Left lung (tissue), 4 donors: ENCODE measurements at regions not wholly inside any gene's neighbourhood (a gene's known extent, or its start where the extent isn't known, plus 50 kb on each side); places are given as distances from the start of the nearest gene placed in this dataset.

Source experiments
- ATAC-seq: fragments of 200-7000 bp; cut with Tn5 transposase; one replicate; pipeline ENCODE4 v1.9.1; 2020; ENCODE audit warnings: moderate library complexity
- DNase-seq, 4 donors: peaks; one replicate each; pipeline ENCODE4 v3.0.0-alpha.2; 2013 to 2020
- H3K27ac ChIP-seq, 2 donors: fragments of 200-600 bp; sonication (generic) in 1 of 2; one replicate each; pipeline versions ENCODE4 v1.5.0 to v1.8.0; 2020 to 2021
- H3K27me3 ChIP-seq, 2 donors: fragments of 200-600 bp; sonication (generic) in 1 of 2; one replicate each; pipeline versions ENCODE4 v1.5.0 to v1.8.0; 2020 to 2021
- H3K36me3 ChIP-seq, 2 donors: fragments of 200-600 bp; sonication (generic) in 1 of 2; one replicate each; pipeline versions ENCODE4 v1.5.0 to v1.8.0; 2020 to 2021
- H3K4me1 ChIP-seq, 2 donors: fragments of 200-600 bp; one replicate each; pipeline ENCODE4 v1.8.0; 2021
- H3K4me3 ChIP-seq, 2 donors: fragments of 200-600 bp; sonication (generic) in 1 of 2; one replicate each; pipeline versions ENCODE4 v1.5.0 to v1.8.0; 2020 to 2021; ENCODE audit warnings: mild to moderate bottlenecking in 1 of 2
- H3K9me3 ChIP-seq, 2 donors: fragments of 200-600 bp; sonication (generic) in 1 of 2; one replicate each; pipeline versions ENCODE4 v1.5.0 to v1.8.0; 2020 to 2021
- CTCF ChIP-seq, 2 donors: fragments of 200-600 bp; sonication (generic) in 1 of 2; IDR thresholded peaks; one replicate each; pipeline versions ENCODE4 v1.5.0 to v1.8.0; 2021; ENCODE audit warnings: antibody characterized with exemption in 2 of 2
- intact Hi-C, 2 donors: fragments of 100-400 bp; cut with DNase I; formaldehyde crosslinking; loops; one replicate each; pipeline versions ENCODE4 v1.11.2 to v1.14.2; 2022
- donor health status: DM: no; HTN: yes; CAD: no.
- donor health status: DM: no; HTN: no; CAD: no.

DNA sequence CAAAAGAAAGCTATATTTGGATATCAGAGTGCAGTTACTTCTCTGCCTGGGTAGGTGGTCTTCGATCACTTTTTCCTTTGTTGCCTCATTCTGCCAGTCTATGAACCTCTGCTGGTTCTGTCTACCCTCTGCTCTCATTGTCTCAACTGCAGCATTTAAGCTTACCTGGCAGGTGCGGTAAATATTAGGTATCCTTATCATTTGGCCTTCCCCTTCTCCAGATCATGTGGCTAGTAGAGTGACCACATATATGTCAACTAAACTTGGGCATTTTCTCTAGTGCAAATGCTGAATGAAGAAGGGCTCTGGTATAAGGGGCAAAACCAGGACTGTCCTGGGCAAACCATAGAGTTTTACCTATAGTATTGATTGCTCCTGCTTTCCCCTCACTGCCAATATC is 180.8 kb downstream of the MDFIC start:
- intact Hi-C loops, result no loop called here
- Histone ChIP-seq H3K9me3 (no peaks in the 10 kb centered on the region), H3K27me3 (no peaks in the 10 kb centered on the region), H3K36me3 (no peaks in the 10 kb centered on the region), H3K4me3 (no peak overlapping the region), H3K4me1 (no peaks in the 10 kb centered on the region), H3K27ac (no peak overlapping the region)
- TF ChIP-seq CTCF (IDR thresholded peaks at IDR 0.05), result no peak
- ATAC-seq (no peak), DNase-seq (no peak)

DNA sequence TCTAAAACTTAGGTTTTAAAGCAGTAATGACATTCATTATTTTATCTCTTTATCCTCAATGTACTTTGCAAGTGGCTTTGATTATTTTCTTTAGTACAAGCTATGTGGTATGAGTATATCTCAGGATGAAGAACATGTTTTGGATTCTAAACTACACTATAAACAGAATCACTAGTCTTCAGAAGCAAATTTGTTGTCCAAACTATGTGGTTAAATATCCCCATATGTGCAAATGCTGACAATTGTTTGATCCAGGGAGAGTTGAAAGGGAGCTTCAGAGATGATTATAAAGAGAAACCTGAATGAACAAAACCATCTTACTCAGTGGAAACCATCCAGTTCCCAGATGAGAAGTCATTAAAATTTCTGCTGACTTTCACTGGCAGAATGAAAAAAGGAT is 179.3 kb downstream of the MDFIC start:
- H3K36me3 ChIP-seq, result no peaks in the 10 kb centered on the region
- no peak overlapping the region for H3K27ac ChIP-seq
- no peak for TF ChIP-seq CTCF (IDR thresholded peaks at IDR 0.05)
- no peaks in the 10 kb centered on the region for H3K9me3 ChIP-seq
- ATAC-seq (no peak), DNase-seq (no peak)
- H3K4me1 ChIP-seq, result no peaks in the 10 kb centered on the region
- H3K27me3 ChIP-seq, result no peaks in the 10 kb centered on the region
- intact Hi-C loops, result no loop called here
- no peak overlapping the region for H3K4me3 ChIP-seq

DNA sequence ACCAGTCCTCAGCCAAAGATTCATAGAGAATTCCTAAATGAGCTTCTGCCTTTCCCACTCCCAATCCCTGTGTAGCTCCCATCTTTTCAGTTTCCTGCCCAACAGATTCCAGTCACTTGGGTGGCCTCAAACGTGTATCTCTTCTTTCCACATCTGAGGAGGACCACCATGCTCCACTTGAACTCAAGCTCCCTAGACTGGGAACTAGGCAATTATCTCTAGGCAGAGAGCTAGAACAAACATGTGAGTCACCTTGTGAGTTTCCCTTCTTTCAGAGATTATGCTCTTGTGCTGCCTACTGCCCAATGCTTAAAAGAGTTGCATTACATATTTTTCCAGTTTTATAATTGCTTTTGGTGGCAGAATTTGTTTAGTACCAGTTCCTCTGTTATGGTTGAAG is 178.0 kb downstream of the MDFIC start:
- no peak for TF ChIP-seq CTCF (IDR thresholded peaks at IDR 0.05)
- Histone ChIP-seq H3K27ac (no peak overlapping the region), H3K4me3 (no peak overlapping the region), H3K27me3 (no peaks in the 10 kb centered on the region), H3K36me3 (no peaks in the 10 kb centered on the region), H3K9me3 (no peaks in the 10 kb centered on the region), H3K4me1 (no peaks in the 10 kb centered on the region)
- DNase-seq (no peak), ATAC-seq (peak; percentile 88)
- intact Hi-C loops, result no loop called here

DNA sequence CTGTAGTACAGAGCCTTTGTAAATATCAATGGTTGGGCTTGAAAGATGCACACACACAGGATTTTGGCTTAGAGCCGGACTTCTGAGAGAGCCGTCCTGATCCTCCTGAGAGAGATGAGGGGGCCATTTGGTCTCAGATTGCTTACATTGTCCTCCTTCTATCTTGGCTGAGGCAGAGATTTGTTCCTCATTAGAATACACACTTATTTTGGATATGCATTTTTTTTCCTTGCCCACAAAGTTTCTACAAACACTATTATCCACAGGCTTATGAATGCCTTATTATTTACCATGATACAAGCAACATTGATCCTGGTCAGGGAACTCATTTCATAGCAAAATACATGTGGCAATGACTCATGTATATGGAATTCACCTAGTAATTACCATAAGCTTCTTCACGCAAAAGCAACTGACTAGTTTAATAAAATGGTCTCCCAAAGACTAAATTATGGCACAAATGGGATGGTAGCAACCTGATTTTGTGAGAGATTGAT is 175.3 kb downstream of the MDFIC start:
- no peaks in the 10 kb centered on the region for H3K4me1 ChIP-seq
- no peaks in the 10 kb centered on the region for H3K27me3 ChIP-seq
- intact Hi-C loops, result no loop called here
- no peak for DNase-seq
- no peak overlapping the region for H3K27ac ChIP-seq
- H3K4me3 ChIP-seq, result no peak overlapping the region
- TF ChIP-seq CTCF (IDR thresholded peaks at IDR 0.05), result no peak
- H3K9me3 ChIP-seq, result no peaks in the 10 kb centered on the region
- ATAC-seq, result no peak
- no peaks in the 10 kb centered on the region for H3K36me3 ChIP-seq

- Histone ChIP-seq H3K36me3 (no peaks in the 10 kb centered on the region), H3K27ac (no peak overlapping the region), H3K4me1 (no peaks in the 10 kb centered on the region), H3K27me3 (no peaks in the 10 kb centered on the region), H3K9me3 (no peaks in the 10 kb centered on the region), H3K4me3 (no peak overlapping the region)
- DNase-seq (no peak), ATAC-seq (no peak)
- TF ChIP-seq CTCF (IDR thresholded peaks at IDR 0.05), result no peak
- intact Hi-C loops, result no loop called here
Measured at GRCh38 chr7:115096262-115096661, 174.4 kb downstream of the MDFIC start.
